ENCODE measurements at regions not wholly inside any gene's neighbourhood (a gene's known extent, or its start where the extent isn't known, plus 50 kb on each side); places are given as distances from the start of the nearest gene placed in this dataset.

DNA sequence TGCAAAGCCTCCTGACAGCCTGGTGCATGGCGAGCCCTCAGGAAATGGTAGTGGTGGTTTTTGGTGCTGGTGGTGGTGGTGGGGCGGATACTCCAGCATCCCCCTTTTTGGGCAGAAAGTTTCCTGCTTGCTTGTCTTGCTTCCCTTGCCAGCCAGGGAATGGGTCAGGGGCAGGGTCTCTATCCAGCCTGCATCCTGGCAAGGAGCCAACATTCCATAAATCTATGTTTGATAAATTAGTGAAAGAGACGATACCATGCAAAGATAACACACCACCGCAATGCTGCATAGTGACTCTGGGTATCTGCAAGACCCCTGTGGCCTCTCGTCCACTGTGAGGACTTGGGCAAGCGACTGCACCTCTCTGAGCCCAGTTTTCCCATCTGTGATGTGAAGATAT, 246.2 kb downstream of the LRFN2 start:
- TF ChIP-seq RXRA (IDR thresholded peaks at IDR 0.05), result no peak
- TF ChIP-seq, protein P1, sequence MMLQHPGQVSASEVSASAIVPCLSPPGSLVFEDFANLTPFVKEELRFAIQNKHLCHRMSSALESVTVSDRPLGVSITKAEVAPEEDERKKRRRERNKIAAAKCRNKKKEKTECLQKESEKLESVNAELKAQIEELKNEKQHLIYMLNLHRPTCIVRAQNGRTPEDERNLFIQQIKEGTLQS (IDR thresholded peaks at IDR 0.05), result no peak
- TF ChIP-seq, protein P2, sequence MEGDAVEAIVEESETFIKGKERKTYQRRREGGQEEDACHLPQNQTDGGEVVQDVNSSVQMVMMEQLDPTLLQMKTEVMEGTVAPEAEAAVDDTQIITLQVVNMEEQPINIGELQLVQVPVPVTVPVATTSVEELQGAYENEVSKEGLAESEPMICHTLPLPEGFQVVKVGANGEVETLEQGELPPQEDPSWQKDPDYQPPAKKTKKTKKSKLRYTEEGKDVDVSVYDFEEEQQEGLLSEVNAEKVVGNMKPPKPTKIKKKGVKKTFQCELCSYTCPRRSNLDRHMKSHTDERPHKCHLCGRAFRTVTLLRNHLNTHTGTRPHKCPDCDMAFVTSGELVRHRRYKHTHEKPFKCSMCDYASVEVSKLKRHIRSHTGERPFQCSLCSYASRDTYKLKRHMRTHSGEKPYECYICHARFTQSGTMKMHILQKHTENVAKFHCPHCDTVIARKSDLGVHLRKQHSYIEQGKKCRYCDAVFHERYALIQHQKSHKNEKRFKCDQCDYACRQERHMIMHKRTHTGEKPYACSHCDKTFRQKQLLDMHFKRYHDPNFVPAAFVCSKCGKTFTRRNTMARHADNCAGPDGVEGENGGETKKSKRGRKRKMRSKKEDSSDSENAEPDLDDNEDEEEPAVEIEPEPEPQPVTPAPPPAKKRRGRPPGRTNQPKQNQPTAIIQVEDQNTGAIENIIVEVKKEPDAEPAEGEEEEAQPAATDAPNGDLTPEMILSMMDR (IDR thresholded peaks at IDR 0.05; ENCODE audit: low read depth, low read length, missing input control), result no peak
- TF ChIP-seq TAF1 (conservative IDR thresholded peaks at IDR 0.05), result no peak
- TF ChIP-seq, protein P3, sequence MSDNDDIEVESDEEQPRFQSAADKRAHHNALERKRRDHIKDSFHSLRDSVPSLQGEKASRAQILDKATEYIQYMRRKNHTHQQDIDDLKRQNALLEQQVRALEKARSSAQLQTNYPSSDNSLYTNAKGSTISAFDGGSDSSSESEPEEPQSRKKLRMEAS (IDR thresholded peaks at IDR 0.05), result no peak
- TF ChIP-seq, protein P4, sequence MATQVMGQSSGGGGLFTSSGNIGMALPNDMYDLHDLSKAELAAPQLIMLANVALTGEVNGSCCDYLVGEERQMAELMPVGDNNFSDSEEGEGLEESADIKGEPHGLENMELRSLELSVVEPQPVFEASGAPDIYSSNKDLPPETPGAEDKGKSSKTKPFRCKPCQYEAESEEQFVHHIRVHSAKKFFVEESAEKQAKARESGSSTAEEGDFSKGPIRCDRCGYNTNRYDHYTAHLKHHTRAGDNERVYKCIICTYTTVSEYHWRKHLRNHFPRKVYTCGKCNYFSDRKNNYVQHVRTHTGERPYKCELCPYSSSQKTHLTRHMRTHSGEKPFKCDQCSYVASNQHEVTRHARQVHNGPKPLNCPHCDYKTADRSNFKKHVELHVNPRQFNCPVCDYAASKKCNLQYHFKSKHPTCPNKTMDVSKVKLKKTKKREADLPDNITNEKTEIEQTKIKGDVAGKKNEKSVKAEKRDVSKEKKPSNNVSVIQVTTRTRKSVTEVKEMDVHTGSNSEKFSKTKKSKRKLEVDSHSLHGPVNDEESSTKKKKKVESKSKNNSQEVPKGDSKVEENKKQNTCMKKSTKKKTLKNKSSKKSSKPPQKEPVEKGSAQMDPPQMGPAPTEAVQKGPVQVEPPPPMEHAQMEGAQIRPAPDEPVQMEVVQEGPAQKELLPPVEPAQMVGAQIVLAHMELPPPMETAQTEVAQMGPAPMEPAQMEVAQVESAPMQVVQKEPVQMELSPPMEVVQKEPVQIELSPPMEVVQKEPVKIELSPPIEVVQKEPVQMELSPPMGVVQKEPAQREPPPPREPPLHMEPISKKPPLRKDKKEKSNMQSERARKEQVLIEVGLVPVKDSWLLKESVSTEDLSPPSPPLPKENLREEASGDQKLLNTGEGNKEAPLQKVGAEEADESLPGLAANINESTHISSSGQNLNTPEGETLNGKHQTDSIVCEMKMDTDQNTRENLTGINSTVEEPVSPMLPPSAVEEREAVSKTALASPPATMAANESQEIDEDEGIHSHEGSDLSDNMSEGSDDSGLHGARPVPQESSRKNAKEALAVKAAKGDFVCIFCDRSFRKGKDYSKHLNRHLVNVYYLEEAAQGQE (IDR thresholded peaks at IDR 0.05), result no peak
- no peak for TF ChIP-seq RAD21 (IDR thresholded peaks at IDR 0.05)
